Astrocyte (in vitro differentiated cells and primary cell): ENCODE measurements at regions not wholly inside any gene's neighbourhood (a gene's known extent, or its start where the extent isn't known, plus 50 kb on each side); places are given as distances from the start of the nearest gene placed in this dataset.

Experiments
- CTCF ChIP-seq: IDR thresholded peaks from 2 replicates; pipeline ENCODE4 v1.5.1; 2011; ENCODE audit warnings: low read depth, mild to moderate bottlenecking, inconsistent platforms, low read length, moderate library complexity; ENCODE audit not compliant: insufficient read depth
- EZH2 ChIP-seq: IDR thresholded peaks from 2 replicates; pipeline ENCODE4 v1.6.1; 2012; ENCODE audit warnings: mild to moderate bottlenecking, low read length, inconsistent platforms; ENCODE audit not compliant: insufficient read depth

- TF ChIP-seq CTCF (no peak), EZH2 (no peak)
Measured at GRCh38 chr5:171635028-171635427, 150.6 kb upstream of the SMIM23 start.
